Neural cell (in vitro differentiated cells): ENCODE measurements at regions not wholly inside any gene's neighbourhood (a gene's known extent, or its start where the extent isn't known, plus 50 kb on each side); places are given as distances from the start of the nearest gene placed in this dataset.

Source experiments
- H2AFZ ChIP-seq: fragments of 200-600, 300-800 bp; sonication (generic), shearing (Covaris generic); 2 replicates; pipeline ENCODE4 v1.6.0; 2014; ENCODE audit warnings: low read depth, mild to moderate bottlenecking, antibody characterized with exemption, low read length, moderate library complexity
- H3F3A ChIP-seq: fragments of 200-600 bp; shearing (Covaris generic); 2 replicates; pipeline ENCODE4 v1.6.1; 2016; ENCODE audit warnings: mild to moderate bottlenecking, moderate library complexity, mixed read lengths, antibody characterized with exemption, low read length; ENCODE audit not compliant: insufficient read depth, poor library complexity, severe bottlenecking
- H3K27ac ChIP-seq: fragments of 200-600, 300-800 bp; sonication (generic), shearing (Covaris generic); 2 replicates; pipeline ENCODE4 v1.5.1; 2014; ENCODE audit warnings: mild to moderate bottlenecking, low read length, moderate library complexity
- H3K27me3 ChIP-seq: fragments of 300-800, 200-600 bp; sonication (generic), shearing (Covaris generic); 2 replicates; pipeline ENCODE4 v1.6.0; 2014; ENCODE audit warnings: mild to moderate bottlenecking, low read depth, low read length, moderate library complexity; ENCODE audit not compliant: insufficient read depth
- H3K36me3 ChIP-seq: fragments of 300-800, 200-600 bp; sonication (generic), shearing (Covaris generic); 2 replicates; pipeline ENCODE4 v1.5.1; 2014; ENCODE audit warnings: mild to moderate bottlenecking, antibody characterized with exemption, low read length, moderate library complexity; ENCODE audit not compliant: insufficient read depth
- H3K4me2 ChIP-seq: fragments of 300-800, 200-600 bp; sonication (generic), shearing (Covaris generic); 2 replicates; pipeline ENCODE4 v1.6.0; 2014; ENCODE audit warnings: mild to moderate bottlenecking, low read length
- H3K4me3 ChIP-seq: fragments of 300-800, 200-600 bp; sonication (generic), shearing (Covaris generic); 2 replicates; pipeline ENCODE4 v1.5.1; 2014; ENCODE audit warnings: mild to moderate bottlenecking, low read length, moderate library complexity
- H3K79me2 ChIP-seq: fragments of 200-600 bp; shearing (Covaris generic); replicated peaks from 2 replicates; pipeline ENCODE4 v1.6.0; 2014; ENCODE audit warnings: mild to moderate bottlenecking, low read length, moderate library complexity; ENCODE audit not compliant: insufficient read depth
- H3K9ac ChIP-seq: fragments of 300-800, 200-600 bp; sonication (generic), shearing (Covaris generic); 2 replicates; pipeline ENCODE4 v1.6.1; 2016; ENCODE audit warnings: mild to moderate bottlenecking, low read length, mixed read lengths
- H3K9me2 ChIP-seq: fragments of 200-600 bp; shearing (Covaris generic); 2 replicates; pipeline ENCODE4 v1.6.1; 2016; ENCODE audit warnings: mild to moderate bottlenecking, low read length, mixed read lengths; ENCODE audit not compliant: insufficient read depth
- H3K9me3 ChIP-seq: fragments of 200-600, 300-800 bp; sonication (generic), shearing (Covaris generic); 2 replicates; pipeline ENCODE4 v1.6.1; 2016; ENCODE audit warnings: mild to moderate bottlenecking, mixed run types, low read length, moderate library complexity, mixed read lengths
- H4K20me1 ChIP-seq: fragments of 200-600 bp; shearing (Covaris generic); 2 replicates; pipeline ENCODE4 v1.6.1; 2016; ENCODE audit warnings: mild to moderate bottlenecking, mixed run types; ENCODE audit not compliant: insufficient read depth
- CTCF ChIP-seq: fragments of 450-650 bp; IDR thresholded peaks from 2 replicates; pipeline ENCODE4 v1.5.1; 2014; ENCODE audit warnings: antibody characterized with exemption, mild to moderate bottlenecking, moderate library complexity; ENCODE audit not compliant: poor library complexity, severe bottlenecking
- EP300 ChIP-seq: fragments of 450-650 bp; conservative IDR thresholded peaks from 2 replicates; pipeline ENCODE4 v1.6.1; 2014; ENCODE audit warnings: antibody characterized with exemption, mild to moderate bottlenecking, moderate library complexity; ENCODE audit not compliant: poor library complexity, severe bottlenecking
- EZH2 ChIP-seq: fragments of 200-600, 300-800 bp; shearing (Covaris generic), sonication (generic); IDR thresholded peaks from 2 replicates; pipeline ENCODE4 v1.6.1; 2014; ENCODE audit warnings: antibody characterized with exemption, low read length, borderline replicate concordance, mild to moderate bottlenecking; ENCODE audit not compliant: insufficient read depth, poor library complexity, severe bottlenecking
- MXI1 ChIP-seq: fragments of 450-650 bp; conservative IDR thresholded peaks from 2 replicates; pipeline ENCODE4 v1.6.1; 2014; ENCODE audit warnings: antibody characterized with exemption, mild to moderate bottlenecking; ENCODE audit not compliant: poor library complexity, severe bottlenecking
- POLR2AphosphoS5 ChIP-seq: IDR thresholded peaks from 2 replicates; pipeline ENCODE4 v1.6.1; 2012
- RAD21 ChIP-seq: fragments of 450-650 bp; conservative IDR thresholded peaks from 2 replicates; pipeline ENCODE4 v1.6.1; 2014; ENCODE audit warnings: antibody characterized with exemption, mild to moderate bottlenecking, moderate library complexity
- REST ChIP-seq: IDR thresholded peaks from 2 replicates; pipeline ENCODE4 v1.6.1; 2012; ENCODE audit warnings: borderline replicate concordance
- SMC3 ChIP-seq: fragments of 450-650 bp; conservative IDR thresholded peaks from 2 replicates; pipeline ENCODE4 v1.6.1; 2014; ENCODE audit warnings: antibody characterized with exemption, mild to moderate bottlenecking, moderate library complexity; ENCODE audit not compliant: poor library complexity
- TAF1 ChIP-seq: IDR thresholded peaks from 2 replicates; pipeline ENCODE4 v1.6.1; 2012; ENCODE audit warnings: low read depth

GRCh38 chr4:177947607-177948006, 505.4 kb upstream of the AGA start:
- Histone ChIP-seq H3F3A (no peaks in the 10 kb centered on the region), H3K9me3 (no peaks in the 10 kb centered on the region), H3K4me2 (no peak overlapping the region), H3K36me3 (no peaks in the 10 kb centered on the region), H2AFZ (no peak overlapping the region), H3K79me2 (no peaks in the 10 kb centered on the region), H3K27me3 (no peaks in the 10 kb centered on the region), H3K27ac (no peak overlapping the region), H4K20me1 (no peaks in the 10 kb centered on the region), H3K9ac (no peak overlapping the region), H3K4me3 (no peak overlapping the region), H3K9me2 (no peaks in the 10 kb centered on the region)
- TF ChIP-seq EP300 (no peak), EZH2 (no peak), RAD21 (no peak), REST (no peak), MXI1 (no peak), POLR2AphosphoS5 (no peak), SMC3 (no peak), CTCF (no peak), TAF1 (no peak)

- Histone ChIP-seq H4K20me1 (no peaks in the 10 kb centered on the region), H3K4me2 (no peak overlapping the region), H3K27ac (no peak overlapping the region), H3K9me3 (no peaks in the 10 kb centered on the region), H3F3A (no peaks in the 10 kb centered on the region), H3K9me2 (no peaks in the 10 kb centered on the region), H2AFZ (no peak overlapping the region), H3K4me3 (no peak overlapping the region), H3K9ac (no peak overlapping the region), H3K79me2 (no peaks in the 10 kb centered on the region), H3K36me3 (no peaks in the 10 kb centered on the region), H3K27me3 (no peaks in the 10 kb centered on the region)
- no peak for TF ChIP-seq TAF1
- TF ChIP-seq RAD21: no peak
- TF ChIP-seq POLR2AphosphoS5: no peak
- TF ChIP-seq EP300: no peak
- no peak for TF ChIP-seq SMC3
- TF ChIP-seq CTCF: no peak
- TF ChIP-seq EZH2: no peak
- no peak for TF ChIP-seq REST
- no peak for TF ChIP-seq MXI1
Observed at GRCh38 chr4:177948853-177949252, 506.6 kb upstream of the AGA start.
